ENCODE measurements at regions not wholly inside any gene's neighbourhood (a gene's known extent, or its start where the extent isn't known, plus 50 kb on each side); places are given as distances from the start of the nearest gene placed in this dataset.

GRCh38 chr11:86167499-86168164 lies 76.9 kb upstream of the EED start (continued):
- TF ChIP-seq, protein P1, sequence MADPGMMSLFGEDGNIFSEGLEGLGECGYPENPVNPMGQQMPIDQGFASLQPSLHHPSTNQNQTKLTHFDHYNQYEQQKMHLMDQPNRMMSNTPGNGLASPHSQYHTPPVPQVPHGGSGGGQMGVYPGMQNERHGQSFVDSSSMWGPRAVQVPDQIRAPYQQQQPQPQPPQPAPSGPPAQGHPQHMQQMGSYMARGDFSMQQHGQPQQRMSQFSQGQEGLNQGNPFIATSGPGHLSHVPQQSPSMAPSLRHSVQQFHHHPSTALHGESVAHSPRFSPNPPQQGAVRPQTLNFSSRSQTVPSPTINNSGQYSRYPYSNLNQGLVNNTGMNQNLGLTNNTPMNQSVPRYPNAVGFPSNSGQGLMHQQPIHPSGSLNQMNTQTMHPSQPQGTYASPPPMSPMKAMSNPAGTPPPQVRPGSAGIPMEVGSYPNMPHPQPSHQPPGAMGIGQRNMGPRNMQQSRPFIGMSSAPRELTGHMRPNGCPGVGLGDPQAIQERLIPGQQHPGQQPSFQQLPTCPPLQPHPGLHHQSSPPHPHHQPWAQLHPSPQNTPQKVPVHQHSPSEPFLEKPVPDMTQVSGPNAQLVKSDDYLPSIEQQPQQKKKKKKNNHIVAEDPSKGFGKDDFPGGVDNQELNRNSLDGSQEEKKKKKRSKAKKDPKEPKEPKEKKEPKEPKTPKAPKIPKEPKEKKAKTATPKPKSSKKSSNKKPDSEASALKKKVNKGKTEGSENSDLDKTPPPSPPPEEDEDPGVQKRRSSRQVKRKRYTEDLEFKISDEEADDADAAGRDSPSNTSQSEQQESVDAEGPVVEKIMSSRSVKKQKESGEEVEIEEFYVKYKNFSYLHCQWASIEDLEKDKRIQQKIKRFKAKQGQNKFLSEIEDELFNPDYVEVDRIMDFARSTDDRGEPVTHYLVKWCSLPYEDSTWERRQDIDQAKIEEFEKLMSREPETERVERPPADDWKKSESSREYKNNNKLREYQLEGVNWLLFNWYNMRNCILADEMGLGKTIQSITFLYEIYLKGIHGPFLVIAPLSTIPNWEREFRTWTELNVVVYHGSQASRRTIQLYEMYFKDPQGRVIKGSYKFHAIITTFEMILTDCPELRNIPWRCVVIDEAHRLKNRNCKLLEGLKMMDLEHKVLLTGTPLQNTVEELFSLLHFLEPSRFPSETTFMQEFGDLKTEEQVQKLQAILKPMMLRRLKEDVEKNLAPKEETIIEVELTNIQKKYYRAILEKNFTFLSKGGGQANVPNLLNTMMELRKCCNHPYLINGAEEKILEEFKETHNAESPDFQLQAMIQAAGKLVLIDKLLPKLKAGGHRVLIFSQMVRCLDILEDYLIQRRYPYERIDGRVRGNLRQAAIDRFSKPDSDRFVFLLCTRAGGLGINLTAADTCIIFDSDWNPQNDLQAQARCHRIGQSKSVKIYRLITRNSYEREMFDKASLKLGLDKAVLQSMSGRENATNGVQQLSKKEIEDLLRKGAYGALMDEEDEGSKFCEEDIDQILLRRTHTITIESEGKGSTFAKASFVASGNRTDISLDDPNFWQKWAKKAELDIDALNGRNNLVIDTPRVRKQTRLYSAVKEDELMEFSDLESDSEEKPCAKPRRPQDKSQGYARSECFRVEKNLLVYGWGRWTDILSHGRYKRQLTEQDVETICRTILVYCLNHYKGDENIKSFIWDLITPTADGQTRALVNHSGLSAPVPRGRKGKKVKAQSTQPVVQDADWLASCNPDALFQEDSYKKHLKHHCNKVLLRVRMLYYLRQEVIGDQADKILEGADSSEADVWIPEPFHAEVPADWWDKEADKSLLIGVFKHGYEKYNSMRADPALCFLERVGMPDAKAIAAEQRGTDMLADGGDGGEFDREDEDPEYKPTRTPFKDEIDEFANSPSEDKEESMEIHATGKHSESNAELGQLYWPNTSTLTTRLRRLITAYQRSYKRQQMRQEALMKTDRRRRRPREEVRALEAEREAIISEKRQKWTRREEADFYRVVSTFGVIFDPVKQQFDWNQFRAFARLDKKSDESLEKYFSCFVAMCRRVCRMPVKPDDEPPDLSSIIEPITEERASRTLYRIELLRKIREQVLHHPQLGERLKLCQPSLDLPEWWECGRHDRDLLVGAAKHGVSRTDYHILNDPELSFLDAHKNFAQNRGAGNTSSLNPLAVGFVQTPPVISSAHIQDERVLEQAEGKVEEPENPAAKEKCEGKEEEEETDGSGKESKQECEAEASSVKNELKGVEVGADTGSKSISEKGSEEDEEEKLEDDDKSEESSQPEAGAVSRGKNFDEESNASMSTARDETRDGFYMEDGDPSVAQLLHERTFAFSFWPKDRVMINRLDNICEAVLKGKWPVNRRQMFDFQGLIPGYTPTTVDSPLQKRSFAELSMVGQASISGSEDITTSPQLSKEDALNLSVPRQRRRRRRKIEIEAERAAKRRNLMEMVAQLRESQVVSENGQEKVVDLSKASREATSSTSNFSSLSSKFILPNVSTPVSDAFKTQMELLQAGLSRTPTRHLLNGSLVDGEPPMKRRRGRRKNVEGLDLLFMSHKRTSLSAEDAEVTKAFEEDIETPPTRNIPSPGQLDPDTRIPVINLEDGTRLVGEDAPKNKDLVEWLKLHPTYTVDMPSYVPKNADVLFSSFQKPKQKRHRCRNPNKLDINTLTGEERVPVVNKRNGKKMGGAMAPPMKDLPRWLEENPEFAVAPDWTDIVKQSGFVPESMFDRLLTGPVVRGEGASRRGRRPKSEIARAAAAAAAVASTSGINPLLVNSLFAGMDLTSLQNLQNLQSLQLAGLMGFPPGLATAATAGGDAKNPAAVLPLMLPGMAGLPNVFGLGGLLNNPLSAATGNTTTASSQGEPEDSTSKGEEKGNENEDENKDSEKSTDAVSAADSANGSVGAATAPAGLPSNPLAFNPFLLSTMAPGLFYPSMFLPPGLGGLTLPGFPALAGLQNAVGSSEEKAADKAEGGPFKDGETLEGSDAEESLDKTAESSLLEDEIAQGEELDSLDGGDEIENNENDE (IDR thresholded peaks at IDR 0.05; ENCODE audit: insufficient replicate concordance, low read length) = no peak
- no peak for TF ChIP-seq TCF12 (IDR thresholded peaks at IDR 0.05; ENCODE audit: low read depth, low read length)
- no peak for TF ChIP-seq KDM4A (IDR thresholded peaks at IDR 0.05; ENCODE audit: low read depth, low read length, severe bottlenecking)
- TF ChIP-seq SP1 (IDR thresholded peaks at IDR 0.05; ENCODE audit: low read depth, low read length) = no peak
- TF ChIP-seq CREB1 (IDR thresholded peaks at IDR 0.05) = no peak
- TF ChIP-seq SUZ12 (IDR thresholded peaks at IDR 0.05; ENCODE audit: low read length) = no peak
- no peak for TF ChIP-seq SIX5 (IDR thresholded peaks at IDR 0.05; ENCODE audit: low read depth, low read length)
- TF ChIP-seq, protein P2, sequence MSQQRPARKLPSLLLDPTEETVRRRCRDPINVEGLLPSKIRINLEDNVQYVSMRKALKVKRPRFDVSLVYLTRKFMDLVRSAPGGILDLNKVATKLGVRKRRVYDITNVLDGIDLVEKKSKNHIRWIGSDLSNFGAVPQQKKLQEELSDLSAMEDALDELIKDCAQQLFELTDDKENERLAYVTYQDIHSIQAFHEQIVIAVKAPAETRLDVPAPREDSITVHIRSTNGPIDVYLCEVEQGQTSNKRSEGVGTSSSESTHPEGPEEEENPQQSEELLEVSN (IDR thresholded peaks at IDR 0.05) = no peak
- TF ChIP-seq SP2 (IDR thresholded peaks at IDR 0.05; ENCODE audit: low read length) = no peak
